Iris pigment epithelial cell (primary cell): ENCODE measurements at regions not wholly inside any gene's neighbourhood (a gene's known extent, or its start where the extent isn't known, plus 50 kb on each side); places are given as distances from the start of the nearest gene placed in this dataset.
"Not testable (repeated sequence)": the region's sequence is repeated elsewhere in the genome, so short reads cannot be mapped to it uniquely, and the experiment has no call there.

Experiments used
- DNase-seq: peaks from one replicate; pipeline ENCODE4 v3.0.0-alpha.2; 2011; ENCODE audit warnings: low read depth

DNA sequence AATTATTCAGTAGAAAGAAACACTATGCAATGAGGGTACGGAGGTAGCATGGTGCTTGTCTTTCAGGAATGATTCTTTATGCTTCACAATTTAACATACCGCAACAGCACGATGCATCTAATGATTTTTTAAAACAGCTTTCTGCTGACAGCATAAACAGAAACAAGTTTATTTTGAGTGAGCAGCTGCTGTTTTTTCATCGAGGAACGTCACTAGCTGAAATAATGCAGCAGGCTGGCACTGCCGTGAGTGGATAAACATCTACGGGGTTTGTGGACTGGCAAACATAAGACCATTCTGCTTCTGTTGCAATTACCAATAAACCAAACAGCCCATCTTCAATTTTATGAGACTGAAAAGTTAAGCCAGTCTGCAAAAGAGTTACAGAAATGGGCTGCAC lies 871.8 kb downstream of the RPS29 start:
- DNase-seq = no peak

DNA sequence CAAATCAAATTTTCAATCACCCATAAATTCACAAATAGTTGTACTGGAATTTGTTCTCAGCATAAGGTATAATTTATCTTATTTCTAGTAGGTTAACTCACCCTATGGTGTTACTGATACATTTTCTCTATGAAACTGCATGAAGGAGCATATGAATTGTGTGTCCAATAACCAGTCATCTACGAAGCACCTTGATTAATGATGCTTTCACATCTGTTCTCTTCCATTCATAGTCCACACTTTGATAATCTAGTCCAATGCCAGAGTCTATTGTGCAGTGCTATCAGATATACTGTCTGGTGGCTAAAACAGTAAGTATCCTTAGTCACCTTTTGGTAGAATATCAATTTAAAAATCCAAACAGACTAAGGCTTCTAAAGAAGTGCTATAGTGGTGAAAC lies 876.0 kb downstream of the RPS29 start:
- no peak for DNase-seq

DNA sequence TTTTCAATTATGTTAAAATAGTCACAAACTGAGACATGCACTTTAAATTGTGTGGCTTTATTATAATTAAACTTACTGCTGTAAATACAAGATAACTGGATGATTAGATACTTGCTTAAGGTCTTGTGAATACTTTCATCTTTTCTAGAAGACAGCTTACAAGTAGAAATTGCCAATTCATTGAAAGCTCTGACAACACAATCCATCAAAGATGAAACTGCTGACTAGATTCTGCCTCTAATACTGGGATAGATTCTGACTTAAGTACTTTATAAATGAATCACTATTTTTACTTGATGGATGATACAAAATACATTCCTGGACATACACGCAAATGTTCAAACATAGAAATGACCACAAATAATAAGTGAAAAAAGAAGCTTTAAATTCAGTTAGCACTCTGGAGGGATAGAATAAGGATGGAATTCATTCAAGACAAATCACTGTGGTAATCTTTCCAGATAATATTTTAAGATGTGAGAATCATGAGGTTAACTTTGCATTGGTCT lies 876.8 kb downstream of the RPS29 start:
- DNase-seq = no peak

DNA sequence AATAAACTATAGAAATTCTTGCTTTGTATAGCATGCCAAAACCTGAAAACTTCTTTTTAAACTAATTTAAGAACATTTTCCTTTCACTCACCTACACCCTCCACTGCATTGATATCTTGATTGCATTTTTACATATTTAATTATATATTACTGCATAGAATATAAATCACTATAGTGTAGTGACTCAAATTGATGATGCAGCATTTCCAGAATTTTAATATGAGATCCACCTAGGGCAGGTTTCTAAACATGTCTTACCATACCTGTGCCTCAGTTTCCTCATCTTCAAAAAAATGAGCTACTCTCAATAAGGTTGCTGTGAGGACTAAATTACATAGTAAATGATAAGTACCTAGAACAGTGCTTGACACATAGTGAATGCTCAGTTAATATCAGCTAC lies 881.5 kb downstream of the RPS29 start:
- DNase-seq = no peak

DNA sequence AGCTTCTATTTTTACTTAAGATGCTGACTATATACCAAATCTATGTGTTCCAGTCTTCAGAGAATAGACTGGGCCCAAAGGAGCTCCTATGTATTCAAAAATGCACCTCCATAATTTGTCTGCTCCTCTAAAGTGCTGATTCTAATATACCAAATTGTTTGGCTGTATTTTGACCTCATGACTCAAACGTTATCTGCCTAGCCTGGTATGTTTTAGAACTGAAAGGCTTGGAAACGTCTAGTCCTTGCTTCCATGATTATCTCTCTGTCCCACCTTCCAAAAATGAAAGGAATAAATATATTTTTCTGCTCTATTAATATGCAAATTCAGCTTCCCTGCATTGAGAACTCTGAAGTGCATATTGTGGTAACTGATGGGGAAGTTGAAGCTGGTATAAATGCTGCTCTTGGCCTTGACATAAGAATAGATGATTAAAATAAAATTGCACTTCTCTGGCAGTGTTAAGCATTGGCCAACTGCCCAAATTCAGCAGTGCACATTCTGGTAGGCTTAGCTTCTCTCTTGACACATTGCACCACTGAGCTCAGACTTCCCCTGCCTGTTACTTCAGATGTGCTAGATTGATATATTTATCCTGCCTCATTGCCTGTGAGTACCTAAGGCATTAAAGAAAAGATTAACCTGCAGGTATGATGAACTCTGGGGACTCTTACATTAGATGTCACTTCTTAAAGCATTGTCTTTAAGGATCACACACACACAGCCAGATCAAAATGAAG lies 882.3 kb downstream of the RPS29 start:
- DNase-seq = peak; percentile 66

DNA sequence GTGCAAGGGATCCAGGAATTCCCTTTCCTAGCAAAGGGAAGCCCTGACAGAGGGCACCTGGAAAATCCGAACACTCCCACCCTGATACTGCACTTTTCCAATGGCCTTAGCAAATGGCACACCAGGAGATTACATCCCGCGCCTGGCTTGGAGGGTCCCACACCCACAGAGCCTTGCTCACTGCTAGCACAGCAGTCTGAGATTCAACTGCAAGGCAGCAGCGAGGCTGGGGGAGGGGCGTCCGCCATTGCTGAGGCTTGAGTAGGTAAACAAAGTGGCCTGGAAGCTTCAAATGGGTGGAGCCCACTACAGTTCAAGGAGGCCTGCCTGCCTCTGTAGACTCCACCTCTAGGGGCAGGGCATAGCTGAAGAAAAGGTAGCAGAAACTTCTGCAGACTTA lies 888.8 kb downstream of the RPS29 start:
- DNase-seq = not testable (repeated sequence)

DNA sequence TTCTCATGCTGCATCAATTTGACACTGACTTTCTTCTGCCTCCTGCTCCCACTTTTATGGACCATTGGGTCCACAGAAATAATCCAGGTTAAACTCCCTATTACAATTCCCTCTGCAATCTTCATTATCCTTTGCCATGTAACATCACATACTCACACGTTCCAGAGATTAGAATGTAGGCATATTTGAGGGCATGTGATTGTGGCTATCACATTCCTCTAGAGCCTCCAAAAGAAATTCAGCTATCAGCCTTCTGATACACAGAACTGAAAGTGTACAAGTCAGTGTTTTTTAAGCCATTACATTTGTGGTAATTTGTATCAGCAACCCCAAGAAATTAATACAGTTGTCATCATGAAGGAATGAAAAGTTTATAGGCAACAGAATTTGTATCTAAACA lies 892.4 kb downstream of the RPS29 start:
- DNase-seq = peak; percentile 5

DNA sequence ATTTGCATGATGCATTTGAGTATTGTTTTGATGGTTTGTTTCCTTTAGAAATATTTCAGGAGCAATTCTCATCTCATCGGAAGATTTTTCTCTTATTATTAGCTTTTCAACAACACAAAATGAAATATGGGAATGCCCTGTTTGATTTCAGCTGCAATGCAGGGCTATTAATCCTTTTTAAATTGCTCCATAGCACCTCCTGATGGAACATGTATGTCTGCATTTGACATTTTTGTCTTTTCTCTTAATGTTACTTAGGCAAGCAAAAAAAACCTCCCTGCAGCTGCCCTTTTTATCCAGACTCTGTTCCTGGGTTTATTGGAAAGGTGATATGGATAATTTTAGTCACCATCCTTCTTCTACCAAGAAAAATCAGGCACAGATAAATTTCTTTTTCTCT lies 895.8 kb downstream of the RPS29 start:
- DNase-seq = peak; percentile 37

DNA sequence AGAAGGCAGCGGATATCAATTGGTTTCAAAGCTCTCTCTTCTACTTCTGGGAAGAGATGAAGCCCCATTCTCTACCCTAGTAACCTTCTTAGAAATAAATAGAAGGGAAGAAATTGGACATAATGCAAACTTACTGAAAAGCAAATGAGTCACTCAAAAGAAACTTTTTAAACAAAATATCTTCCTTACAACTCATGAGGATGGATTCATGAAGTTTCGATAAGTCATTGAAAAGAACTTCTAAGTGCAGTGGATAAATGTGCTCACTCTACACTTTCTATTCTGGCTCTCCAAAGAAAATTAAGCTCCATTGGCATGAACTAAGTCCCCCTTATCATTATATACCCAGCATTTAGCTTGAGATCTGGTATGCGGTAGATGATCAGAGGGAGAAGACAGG lies 899.5 kb downstream of the RPS29 start:
- peak; percentile 64 for DNase-seq

DNA sequence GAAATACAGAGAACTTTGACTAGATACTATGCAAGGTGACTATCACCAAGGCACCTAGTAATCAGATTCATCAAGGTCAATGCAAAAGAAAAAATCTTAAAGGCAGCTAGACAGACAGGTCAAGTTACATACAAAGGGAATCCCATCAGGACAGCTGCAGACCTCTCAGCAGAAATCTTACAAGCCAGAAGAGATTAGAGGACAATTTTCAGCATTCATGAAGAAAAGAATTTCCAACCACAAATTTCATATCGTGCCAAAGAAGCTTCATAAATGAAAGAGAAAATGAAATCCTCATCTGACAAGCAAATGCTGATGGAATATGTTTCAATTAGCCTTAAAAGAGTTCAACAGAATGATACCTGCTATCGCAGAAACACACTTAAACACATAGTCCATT lies 913.7 kb downstream of the RPS29 start:
- peak; percentile 55 for DNase-seq

DNA sequence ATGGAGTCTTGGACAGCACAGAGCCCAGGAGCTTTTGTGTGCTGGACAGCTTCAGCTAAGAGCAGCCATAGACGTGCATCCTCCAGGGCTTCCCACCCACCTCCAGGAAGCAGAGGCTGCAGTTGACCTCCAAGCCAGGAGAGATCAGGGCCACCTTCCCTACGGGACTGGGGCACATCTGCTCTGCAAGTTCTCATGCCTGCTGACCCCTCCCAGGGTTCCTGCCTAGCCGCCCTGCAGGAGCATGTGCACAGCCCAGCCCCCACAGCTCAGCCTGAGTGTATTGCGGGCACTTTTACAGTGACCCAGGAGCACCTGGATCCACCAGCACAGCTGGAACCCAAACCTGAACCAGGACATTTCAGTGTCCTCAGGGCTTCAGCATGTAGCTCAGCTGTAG lies 915.2 kb downstream of the RPS29 start:
- no peak for DNase-seq

DNA sequence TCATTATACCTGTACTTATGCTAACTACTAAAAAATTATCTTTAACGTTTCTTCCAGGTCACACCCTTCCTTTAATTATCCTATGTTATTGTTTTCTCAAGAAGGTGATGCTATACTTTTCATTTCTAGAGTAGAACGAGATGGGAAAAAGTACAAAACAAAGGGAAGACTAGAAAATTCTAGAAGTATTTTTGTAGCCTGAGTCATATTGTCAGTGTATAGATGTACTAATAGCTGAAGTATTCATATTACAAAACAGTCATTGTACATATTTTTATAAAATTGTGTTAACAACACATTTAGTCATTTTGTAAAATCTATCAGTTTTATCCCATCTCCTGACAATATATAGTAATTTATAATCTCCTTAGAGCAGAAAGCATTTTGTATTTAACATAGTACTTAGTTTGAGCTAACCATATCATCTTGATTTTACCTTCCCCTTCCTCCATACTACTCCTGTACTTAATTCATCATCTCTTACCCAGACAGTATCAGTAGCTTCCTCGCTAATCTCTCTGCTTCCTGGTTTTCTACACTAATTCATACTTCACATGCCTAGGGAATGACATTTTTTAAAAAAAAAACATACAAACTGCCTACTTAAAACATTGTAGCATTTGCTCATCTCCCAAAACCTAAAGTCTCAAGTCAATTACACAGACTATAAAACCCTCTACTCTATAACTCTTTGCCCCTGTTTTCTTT lies 920.9 kb downstream of the RPS29 start:
- DNase-seq = peak; percentile 82

DNA sequence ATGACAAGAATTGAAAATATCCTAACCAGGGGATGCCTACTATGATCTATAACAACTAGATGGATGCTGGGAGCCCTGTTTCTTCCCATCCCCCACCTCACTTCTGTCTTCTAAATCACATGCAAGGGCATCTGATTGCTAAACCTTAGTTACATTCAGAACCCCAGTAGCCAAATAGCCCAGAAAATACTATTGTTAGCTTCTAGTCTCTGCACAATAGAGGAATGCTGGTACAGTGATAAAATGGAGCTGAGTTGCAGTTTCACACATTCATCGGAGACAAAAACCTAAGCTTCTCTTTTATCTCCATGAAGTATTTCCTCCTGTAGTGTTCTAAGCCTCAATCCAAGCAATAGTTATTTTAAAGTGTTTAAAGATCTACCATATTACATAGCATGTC lies 942.9 kb downstream of the RPS29 start:
- no peak for DNase-seq

DNA sequence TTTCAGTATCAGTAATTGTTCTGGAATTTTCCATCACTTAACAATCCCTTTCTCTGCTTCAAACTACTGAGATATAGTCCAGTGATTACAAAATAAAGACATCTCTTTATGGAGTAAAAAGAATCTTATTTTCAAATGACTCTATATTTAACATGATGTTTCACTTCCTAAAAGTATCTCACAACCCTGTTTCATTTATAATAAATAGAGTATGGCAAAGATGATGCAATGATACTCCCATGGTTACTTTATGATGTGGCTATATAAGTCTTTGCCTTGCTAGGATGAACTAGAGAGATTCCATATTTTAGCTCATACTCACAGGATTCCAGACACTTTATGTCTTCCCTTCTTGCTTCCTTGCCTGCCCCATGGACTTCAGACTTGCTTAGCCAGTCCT lies 953.5 kb upstream of the MDGA2 start:
- DNase-seq = no peak

DNA sequence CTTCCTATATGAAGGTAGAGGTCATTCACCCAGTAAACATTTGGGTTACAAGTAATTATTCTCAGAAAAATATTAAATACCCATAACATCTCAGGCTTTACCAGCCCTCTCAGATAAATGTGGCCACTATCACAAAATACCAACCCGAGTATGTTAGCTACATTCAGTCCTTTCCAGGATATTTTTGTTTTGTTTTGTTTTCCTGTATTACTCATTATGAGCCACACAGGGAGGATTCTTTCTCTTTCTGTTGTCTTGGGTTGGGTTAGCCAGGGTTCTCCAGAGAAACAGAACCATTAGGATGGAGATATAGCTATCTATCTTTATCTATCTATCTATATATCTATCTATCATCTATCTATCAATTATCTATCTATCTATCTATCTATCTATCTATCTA lies 947.6 kb upstream of the MDGA2 start:
- DNase-seq = peak; percentile 7

DNA sequence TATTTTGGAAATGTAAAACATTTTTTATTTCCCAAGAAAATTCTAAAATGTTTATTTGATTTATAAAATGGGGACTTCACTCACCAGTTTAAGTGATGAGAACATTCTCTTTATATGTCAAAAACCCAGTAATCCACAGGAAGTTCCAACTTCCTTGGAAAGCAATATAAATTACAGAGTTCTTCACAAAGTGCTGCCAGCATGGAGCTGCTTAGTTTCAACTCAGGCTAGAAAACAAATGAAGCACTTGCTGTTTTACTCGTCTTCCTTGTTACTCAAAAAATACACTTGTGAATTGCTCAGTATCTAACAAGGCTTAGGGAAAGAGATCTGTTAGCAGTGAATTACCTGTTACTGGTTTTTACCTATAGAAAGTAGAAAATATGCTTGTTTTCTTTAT lies 942.7 kb upstream of the MDGA2 start:
- DNase-seq = no peak

DNA sequence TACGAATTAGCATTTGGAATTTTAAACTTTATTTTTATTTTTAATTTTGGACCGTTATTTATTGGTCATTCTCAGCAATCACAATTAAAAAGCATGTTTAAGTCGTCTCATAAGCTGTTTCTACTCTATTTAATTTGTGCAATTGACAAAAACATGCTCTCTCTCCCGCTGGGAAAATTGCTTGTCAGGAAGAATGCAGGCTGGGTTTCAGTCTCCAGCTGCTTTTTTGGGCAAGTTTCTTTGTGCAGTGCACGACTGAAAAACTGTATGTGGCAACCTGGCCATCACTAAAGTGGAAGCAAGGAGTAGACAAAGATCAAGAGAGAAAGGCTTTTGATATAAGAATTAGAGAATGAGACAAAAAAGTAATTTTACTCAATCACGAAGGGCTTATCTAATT lies 941.5 kb upstream of the MDGA2 start:
- no peak for DNase-seq

DNA sequence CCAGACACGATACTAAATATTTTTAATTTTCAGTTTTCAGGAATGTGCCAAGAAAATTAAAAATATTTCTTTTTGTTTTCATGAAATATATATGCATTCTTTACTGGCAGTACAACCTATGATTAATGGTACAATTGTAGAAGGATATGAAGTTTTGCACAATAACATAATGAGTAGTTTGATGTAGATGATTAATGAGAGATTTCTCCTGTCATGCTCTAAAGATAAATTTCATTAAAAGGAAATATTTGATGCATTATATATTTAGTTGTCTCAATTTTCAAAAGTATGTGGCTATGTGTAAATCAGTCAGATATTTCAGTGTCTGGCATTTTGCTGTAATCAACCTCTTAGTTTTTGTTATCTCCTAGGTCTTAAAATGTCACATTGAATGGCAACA lies 940.2 kb upstream of the MDGA2 start:
- DNase-seq = no peak

DNA sequence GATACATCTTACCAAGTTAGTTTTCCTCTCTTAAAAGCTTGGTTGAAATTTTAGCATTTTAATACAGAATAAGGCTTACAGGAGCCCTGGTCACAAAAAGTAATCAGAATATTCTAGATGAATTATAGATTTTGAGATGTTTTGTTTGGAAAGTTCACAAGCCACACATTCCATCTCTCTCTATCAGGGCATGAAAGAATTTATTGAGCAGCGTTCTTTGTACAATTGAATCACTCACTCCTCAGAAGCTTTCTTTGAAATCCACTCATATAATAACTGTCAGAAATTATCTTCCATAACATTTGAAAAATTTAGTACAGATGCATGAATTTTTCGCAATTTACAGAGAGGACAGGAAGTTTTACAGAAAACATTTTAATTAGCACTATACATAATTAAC lies 938.6 kb upstream of the MDGA2 start:
- peak; percentile 41 for DNase-seq

DNA sequence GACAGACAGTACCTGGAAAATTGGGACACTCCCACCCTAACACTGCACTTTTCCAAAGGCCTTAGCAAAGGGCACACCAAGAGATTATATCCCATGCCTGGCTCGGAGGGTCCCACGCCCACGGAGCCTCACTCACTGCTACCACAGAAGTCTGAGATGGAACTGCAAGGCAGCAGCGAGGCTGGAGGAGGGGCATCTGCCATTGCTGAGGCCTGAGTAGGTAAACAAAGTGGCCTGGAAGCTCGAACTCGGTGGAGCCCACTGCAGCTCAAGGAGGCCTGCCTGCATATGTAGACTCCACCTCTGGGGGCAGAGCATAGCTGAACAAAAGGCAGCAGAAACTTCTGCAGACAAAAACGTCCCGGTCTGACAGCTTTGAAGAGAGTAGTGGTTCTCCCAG lies 931.6 kb upstream of the MDGA2 start:
- DNase-seq = not testable (repeated sequence)

DNA sequence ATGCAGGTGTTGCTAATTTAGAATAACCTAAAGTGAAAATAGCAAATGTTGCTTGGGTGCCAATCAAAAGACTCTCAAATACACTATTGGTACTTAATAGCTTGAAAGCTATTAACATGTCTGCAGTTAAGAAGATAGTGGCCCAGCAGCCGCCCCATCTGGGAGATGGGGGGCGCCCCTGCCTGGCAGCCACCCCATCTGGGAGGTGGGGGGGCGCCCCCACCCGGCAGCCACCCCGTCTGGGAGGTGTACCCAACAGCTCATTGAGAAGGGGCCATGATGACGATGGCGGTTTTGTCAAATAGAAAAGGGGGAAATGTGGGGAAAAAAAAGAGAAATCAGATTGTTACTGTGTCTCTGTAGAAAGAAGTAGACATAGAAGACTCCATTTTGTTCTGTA lies 923.1 kb upstream of the MDGA2 start:
- no peak for DNase-seq

DNA sequence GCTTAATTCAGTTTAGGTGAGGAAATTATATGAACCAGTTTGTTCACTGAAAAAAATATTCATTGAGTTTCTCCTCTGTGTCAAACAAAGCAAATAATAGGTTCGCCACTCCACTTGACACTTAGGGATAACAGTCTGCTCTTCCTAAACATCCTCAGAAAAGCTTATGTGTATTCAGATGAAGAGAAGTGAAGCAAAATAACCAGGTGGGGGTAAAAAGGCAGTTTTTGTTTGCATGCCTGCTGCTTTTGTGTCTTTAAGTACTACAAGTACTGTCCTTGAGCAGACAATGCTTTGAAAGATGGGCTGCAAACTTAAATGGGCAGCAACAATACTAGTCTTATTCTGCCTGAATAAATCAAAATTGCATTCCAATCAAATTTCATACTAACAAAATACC lies 910.7 kb upstream of the MDGA2 start:
- no peak for DNase-seq

DNA sequence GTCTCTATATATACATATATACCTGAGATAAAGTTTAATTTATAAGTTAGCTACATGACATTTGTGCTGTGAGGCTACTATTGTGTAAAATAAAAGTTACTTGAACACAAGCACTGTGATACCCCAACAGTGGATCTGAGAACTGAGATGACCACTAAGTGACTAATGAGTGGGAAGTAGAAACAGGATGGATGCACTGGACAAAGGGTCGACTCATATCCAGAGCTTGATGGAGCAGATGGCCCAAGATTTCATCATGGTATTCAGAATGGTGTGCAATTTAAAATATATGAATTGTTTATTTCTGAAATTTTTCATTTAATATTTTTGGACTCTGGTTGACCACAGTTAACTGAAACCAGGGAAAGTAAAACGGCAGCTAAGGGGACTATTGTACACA lies 908.6 kb upstream of the MDGA2 start:
- DNase-seq = peak; percentile 75

DNA sequence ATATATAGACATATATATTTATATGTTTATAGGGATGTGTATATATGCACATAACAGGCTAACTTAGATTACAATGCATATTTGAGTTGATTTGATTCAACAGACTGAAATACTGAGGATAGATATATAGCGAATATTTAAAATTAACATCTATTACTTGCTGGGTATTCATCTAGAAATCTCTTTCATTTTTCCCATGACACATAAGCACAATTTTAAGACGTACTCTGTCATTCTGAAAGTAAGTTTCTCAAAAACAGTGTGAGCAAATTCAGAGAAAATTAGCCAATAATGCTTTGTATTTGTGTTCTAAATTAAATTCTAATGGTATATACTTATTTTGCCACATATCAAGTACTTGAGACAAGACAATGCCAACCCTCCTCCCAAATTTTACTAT lies 907.5 kb upstream of the MDGA2 start:
- DNase-seq = no peak
